ENCODE measurements at regions not wholly inside any gene's neighbourhood (a gene's known extent, or its start where the extent isn't known, plus 50 kb on each side); places are given as distances from the start of the nearest gene placed in this dataset.

GRCh38 chr3:38980938-38981337 lies 70.8 kb downstream of the SCN11A start:
- H3K23ac ChIP-seq (ENCODE audit: insufficient read length), result no peak overlapping the region
- DNase-seq (ENCODE audit: low read depth in 1 of 2, low spot score in 2 of 2), result no peak
- no peak overlapping the region for H3K18ac ChIP-seq (ENCODE audit: extremely low read depth, low read length)
- H2BK120ac ChIP-seq (replicated peaks; ENCODE audit: low read depth, low read length), result no peak overlapping the region
- H3K9ac ChIP-seq (replicated peaks in 1 of 4; ENCODE audit: extremely low read depth in 1 of 4, low read depth in 3 of 4, low read length in 3 of 4), result no peak overlapping the region
- no peak overlapping the region for H4K5ac ChIP-seq (ENCODE audit: insufficient read length, low read depth, low read length)
- H3K14ac ChIP-seq (ENCODE audit: insufficient read length), result no peak overlapping the region
- ChIA-PET CTCF (ENCODE audit: partially characterized antibody) (interaction anchor here (0.8 to 1.4 kb wide), 3 partner anchors 9 to 20 kb away, joined by 3 to 5 read pairs (median 3); no protein-coding TSS in a partner anchor), POLR2A (ENCODE audit: partially characterized antibody) (no interaction called here)
- H3K27me3 ChIP-seq (replicated peaks in 1 of 4; ENCODE audit: control insufficient read depth in 3 of 4, extremely low read depth in 1 of 4, insufficient read depth in 3 of 4, low read length in 3 of 4), result no peaks in the 10 kb centered on the region
- H2BK12ac ChIP-seq (ENCODE audit: low read depth, low read length), result no peak overlapping the region
- no peak overlapping the region for H2AK5ac ChIP-seq (ENCODE audit: low read depth, low read length)
- no peak overlapping the region for H3K56ac ChIP-seq (replicated peaks; ENCODE audit: insufficient read length, low read depth, low read length)
- no peaks in the 10 kb centered on the region for H3K23me2 ChIP-seq (ENCODE audit: low read depth, low read length)
- no peak overlapping the region for H3K4me3 ChIP-seq (ENCODE audit: extremely low read depth in 1 of 4, insufficient read depth in 2 of 4, low read depth in 3 of 4, low read length in 4 of 4)
- H4K20me1 ChIP-seq (replicated peaks in 1 of 2; ENCODE audit: control insufficient read depth in 1 of 2, insufficient read depth in 2 of 2, low read length in 2 of 2), result no peaks in the 10 kb centered on the region
- no peaks in the 10 kb centered on the region; a peak in 1 of 4 replicates for H3K9me3 ChIP-seq (ENCODE audit: insufficient read depth in 2 of 2, low read depth in 1 of 2, low read length in 1 of 2)
- no peak overlapping the region for H3K27ac ChIP-seq (ENCODE audit: low read depth, low read length)
- 87% methylated on average over 2 of the region's 2 CpGs; no CpG with 5 or more reads in 1 of the 2 experiments for WGBS, 2 experiments (ENCODE audit: extremely low coverage in 1 of 2, insufficient coverage in 1 of 2, insufficient read length in 1 of 2, insufficient replicate concordance in 2 of 2, low coverage in 1 of 2, low lambda C conversion rate in 2 of 2, missing lambda C conversion rate in 1 of 2)
- no peak overlapping the region for H2BK20ac ChIP-seq (ENCODE audit: low read length)
- no peaks in the 10 kb centered on the region for H3K36me3 ChIP-seq (ENCODE audit: control insufficient read depth in 2 of 4, insufficient read depth in 4 of 4, low read length in 3 of 4)
- H2BK5ac ChIP-seq (ENCODE audit: low read depth, low read length), result no peak overlapping the region
- H3K4me1 ChIP-seq (replicated peaks in 1 of 4; ENCODE audit: control insufficient read depth in 3 of 4, insufficient read depth in 4 of 4, low read length in 3 of 4), result no peaks in the 10 kb centered on the region; a peak in 1 of 7 replicates
- FAIRE-seq, result no peak
- no peak overlapping the region for H3K4me2 ChIP-seq (ENCODE audit: insufficient read depth in 1 of 2, low read depth in 2 of 2, low read length in 2 of 2)
- no peak overlapping the region for H3K4ac ChIP-seq (replicated peaks; ENCODE audit: insufficient read length, low read depth, low read length)
- no peak overlapping the region for H2AFZ ChIP-seq (ENCODE audit: low read length)
- no peaks in the 10 kb centered on the region for H3K79me1 ChIP-seq (ENCODE audit: low read depth, low read length)
- H4K8ac ChIP-seq (ENCODE audit: extremely low read depth, insufficient read depth, low read length), result no peak overlapping the region
- H4K91ac ChIP-seq (replicated peaks; ENCODE audit: insufficient read length, low read length), result no peak overlapping the region
- TF ChIP-seq SP2 (IDR thresholded peaks at IDR 0.05; ENCODE audit: low read length) (no peak), ASH2L (IDR thresholded peaks at IDR 0.05; ENCODE audit: low read length) (no peak), EGR1 (IDR thresholded peaks at IDR 0.05; ENCODE audit: borderline replicate concordance, low read depth, low read length) (no peak), TCF12 (IDR thresholded peaks at IDR 0.05; ENCODE audit: low read depth, low read length) (no peak), CTBP2 (IDR thresholded peaks at IDR 0.05; ENCODE audit: borderline replicate concordance, insufficient read depth, insufficient read length, low read length) (no peak), E2F6 (IDR thresholded peaks at IDR 0.05) (no peak), SUZ12 (IDR thresholded peaks at IDR 0.05; ENCODE audit: low read length) (no peak), POLR2A (IDR thresholded peaks at IDR 0.05; ENCODE audit: control extremely low read depth in 1 of 2, low read depth in 2 of 2, low read length in 2 of 2) (no peak), RXRA (IDR thresholded peaks at IDR 0.05; ENCODE audit: insufficient read depth, low read depth, low read length) (no peak), CHD2 (IDR thresholded peaks at IDR 0.05; ENCODE audit: low read length) (no peak)
- H2BK15ac ChIP-seq (ENCODE audit: low read length), result no peak overlapping the region
- H3K79me2 ChIP-seq (ENCODE audit: control insufficient read depth in 1 of 2, insufficient read depth in 2 of 2, low read length in 2 of 2), result no peaks in the 10 kb centered on the region

All from H1 (cell line).